Brain pericyte (primary cell): ENCODE measurements at regions not wholly inside any gene's neighbourhood (a gene's known extent, or its start where the extent isn't known, plus 50 kb on each side); places are given as distances from the start of the nearest gene placed in this dataset.

Source experiments
- DNase-seq: peaks from one replicate; pipeline ENCODE4 v3.0.0-alpha.2; 2012; ENCODE audit warnings: low read depth, low spot score

DNA sequence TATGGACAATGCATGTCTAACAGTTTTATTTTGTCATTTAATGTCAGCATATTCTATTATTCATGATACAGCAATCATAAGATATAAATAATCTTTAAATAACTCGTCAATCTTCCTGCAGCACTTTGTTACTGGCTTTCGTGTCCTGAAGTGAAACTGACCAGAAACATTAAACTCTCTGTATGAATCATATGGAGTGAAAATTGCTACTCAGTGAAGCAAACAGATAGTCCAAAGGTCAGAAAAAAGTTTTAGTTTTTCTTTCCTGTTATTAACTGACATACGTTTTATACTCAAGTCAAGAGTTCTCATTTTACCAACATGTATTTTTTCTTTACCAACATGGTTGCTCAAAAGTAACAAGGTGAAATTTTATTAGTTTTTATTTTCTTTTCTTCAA lies 106.8 kb upstream of the GALNT5 start:
- DNase-seq: no peak

DNA sequence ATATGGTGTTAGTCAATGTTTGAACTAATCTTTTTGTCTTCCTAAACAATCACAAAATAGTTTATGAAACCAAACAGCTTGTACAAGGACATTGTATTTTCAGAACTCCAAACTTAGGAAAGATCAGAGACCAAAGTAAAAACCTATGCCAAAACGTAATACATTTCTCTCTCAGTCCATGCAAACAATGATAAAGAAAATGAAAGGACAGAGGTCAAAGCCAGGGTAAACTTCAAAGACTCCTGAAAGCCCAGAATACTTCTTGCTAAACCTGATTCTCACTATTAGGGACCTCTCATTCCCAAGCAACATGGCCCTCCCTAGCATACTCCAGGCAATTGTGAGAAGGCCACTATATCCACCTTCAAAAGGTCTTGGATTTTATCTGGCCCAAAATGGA lies 105.1 kb upstream of the GALNT5 start:
- DNase-seq: no peak

GRCh38 chr2:157155992-157156391 lies 101.5 kb upstream of the GALNT5 start:
- DNase-seq: no peak

GRCh38 chr2:157158111-157158510 lies 99.4 kb upstream of the GALNT5 start:
- DNase-seq: no peak

DNA sequence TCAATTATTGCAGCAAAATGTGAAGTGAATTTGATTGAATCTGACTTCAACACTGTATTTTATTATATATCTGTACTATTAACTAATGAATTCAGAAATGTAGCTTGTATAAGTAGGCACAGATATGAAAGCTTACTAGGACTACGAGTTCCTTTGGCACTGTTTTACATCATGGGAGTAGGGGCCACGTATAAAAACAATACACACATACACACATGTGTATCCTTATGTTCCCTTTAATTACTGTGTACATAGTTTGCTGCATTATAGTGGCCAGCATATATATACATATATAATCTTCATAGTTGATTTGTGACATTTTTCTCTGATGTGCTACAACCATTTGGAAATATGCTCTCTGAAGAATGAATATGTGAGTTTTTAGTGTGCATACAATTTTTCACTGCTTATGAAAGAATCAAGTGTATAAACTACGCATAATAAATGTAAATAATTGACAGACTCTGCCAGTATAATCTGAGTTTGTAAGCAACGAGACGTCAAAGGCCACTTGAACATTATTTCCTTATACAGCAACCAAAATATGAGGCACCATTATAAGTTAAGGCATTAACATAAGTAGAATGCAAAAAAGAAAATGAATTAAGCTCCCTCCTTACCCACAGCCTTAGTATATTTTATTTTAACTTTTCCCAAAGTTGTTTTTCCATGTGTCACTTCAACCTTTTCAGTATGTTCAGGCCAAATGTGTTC lies 98.1 kb upstream of the GALNT5 start:
- no peak for DNase-seq

DNA sequence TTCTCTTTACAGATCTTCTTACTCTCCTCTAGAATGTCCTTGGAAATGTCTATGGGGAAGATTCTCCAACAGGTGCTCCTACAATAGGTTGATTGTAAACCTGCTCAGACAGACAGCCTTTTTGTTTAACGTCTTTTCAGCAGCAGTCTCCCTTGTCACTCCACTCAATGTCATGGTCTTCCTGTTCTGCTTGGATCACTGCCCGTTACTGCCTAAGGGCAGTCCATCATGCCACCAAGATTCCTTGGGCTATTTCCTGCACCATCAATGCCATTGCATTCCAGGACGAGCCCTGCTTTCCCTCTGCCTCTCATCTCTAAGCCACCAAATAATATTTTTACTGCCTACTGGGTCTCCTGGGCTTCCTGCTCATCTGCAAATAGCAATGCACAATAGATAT lies 97.4 kb upstream of the GALNT5 start:
- no peak for DNase-seq

DNA sequence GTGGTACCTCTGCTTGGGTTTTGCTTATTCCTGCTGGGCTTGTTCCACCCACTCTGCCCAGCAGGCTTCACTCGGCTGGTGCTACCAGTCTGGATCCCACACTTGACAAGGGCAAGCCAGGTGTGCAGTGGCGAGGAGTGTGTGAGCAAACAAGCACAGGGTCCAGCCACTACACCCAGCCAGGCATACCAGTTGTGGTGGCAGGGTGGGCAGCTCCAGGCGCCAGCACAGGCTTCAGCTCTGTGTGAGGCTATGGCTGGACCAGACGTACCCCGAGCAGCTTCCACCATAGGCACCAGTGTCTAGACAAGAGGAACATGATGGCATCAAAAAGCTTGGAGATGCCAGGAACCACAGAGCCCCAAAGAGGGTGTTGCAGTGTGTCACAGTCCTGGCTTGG lies 93.1 kb upstream of the GALNT5 start:
- no peak for DNase-seq

DNA sequence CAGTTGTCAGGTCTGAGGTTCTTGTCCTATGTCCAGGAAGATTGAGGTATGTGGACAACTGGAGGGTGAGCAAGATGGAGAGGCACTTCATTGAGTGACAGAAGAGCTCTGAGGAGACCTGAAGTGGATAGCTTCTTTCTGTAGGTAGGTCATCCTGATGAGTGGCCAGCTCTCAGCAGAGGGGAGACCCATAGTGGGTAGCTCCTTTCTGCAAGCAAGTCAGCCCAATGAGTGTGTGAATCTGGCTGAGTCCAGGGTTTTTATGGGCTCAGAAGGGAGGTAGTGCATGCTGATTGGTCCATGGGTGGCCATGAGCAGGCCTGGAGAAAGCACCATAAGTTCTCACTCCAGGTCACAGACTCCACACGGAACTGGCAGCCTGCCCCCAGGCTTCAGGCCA lies 92.6 kb upstream of the GALNT5 start:
- DNase-seq: no peak

GRCh38 chr2:157168501-157168900 lies 89.0 kb upstream of the GALNT5 start:
- no peak for DNase-seq

DNA sequence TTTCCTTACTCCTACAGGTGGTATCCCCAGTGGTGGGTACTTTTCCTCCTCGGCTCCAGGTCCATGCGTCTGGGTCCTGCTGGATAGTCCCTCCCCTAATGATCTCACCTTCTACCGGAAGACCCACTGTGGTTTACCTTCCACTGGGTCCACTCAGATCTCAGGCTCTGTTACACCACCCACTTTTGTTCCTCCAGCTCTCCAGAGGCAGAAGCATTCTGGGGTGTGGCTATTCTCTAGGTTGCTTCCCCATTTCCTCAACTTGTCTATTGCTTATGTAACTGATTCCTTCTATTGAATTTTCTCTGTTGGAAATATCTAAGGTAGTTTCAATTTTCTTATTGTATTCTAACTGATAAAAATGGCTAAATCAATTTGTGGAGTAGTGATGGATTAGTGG lies 87.6 kb upstream of the GALNT5 start:
- DNase-seq: no peak

GRCh38 chr2:157170299-157170698 lies 87.2 kb upstream of the GALNT5 start:
- DNase-seq: no peak

DNA sequence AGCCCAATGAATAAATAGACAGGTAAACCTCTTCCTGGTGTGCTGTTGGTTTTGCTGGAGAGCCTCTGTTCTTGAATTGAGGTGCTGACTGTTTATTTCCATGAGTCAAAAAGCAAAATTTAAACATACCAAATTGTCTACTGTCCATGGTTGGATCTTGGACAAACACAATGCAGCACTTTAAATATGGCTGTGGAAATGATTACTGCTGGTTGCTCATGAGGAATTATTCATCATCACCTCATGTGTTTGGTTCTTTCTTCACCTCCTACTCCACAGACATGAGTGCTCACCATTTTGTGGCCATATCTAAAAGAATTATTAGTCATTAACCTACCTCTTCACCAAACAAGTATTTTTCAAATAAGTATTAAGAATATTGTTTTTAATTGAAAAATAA lies 85.3 kb upstream of the GALNT5 start:
- DNase-seq: no peak

DNA sequence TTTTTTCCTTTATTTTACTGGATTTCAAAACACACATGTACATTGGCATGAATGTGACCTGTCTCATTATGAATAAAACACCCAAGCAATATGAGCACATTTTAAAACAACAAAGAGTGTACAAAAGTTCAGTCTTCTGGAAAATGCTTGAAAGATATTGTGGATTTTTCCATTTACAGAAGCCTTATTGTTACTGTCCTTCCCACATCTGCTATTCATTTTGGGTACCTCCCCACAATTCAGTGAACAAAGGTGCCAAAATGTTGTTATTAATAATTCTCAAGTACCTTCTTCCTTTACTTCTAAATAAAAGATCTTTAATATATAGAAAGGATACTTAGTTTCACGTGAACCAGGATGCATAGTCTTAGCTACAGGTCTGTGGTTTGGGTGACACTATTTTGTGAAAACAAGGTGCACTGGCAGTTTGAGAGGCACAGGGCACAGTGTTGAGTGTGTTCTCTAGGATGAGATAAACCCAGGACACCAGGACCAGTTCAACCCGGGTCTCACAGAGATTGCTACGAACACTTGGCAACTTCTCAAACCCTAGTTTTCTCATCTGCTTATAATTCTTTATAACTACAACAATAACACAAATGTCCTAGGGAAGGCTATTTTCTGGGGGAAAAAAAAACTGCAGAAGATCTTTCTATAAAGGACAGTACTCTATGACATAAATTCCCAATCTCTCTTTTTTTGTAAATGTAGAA lies 84.5 kb upstream of the GALNT5 start:
- no peak for DNase-seq

GRCh38 chr2:157173740-157174184 lies 83.7 kb upstream of the GALNT5 start:
- DNase-seq: peak; percentile 91

- DNase-seq: no peak
Observed at GRCh38 chr2:157174321-157174720, 83.2 kb upstream of the GALNT5 start.

DNA sequence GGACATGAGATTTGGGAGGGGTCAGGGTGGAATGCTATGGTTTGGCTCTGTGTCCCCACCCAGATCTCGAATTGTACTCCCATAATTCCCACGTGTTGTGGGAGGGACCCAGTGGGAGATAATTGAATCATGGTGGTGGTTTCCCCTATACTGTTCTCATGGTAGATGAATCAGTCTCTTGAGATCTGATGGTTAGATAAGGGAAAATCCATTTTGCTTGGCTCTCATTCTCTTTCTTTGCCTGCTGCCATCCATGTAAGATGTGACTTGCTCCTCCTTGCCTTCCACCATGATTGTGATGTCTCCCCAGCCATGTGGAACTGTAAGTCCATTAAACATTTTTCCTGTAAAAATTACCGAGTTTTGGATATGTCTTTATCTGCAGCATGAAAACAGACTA lies 80.9 kb upstream of the GALNT5 start:
- DNase-seq: no peak

DNA sequence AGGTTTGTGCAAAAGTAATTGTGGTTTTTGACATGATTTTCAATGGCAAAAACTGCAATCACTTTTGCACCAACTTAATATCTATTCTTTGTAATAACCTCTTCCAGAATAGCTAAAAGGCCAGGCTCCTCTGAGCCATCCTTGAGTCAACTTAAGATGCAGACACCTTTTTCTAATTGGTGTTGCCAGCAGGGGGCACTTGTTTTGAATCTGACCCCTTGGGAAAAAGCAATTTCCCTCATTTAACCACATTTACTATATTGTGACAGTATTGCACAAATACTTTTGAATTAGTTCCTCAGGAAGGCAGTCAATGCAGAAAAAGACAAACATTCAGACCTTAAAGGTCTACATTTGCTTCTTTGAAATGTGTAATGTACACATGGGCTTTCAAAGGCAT lies 78.6 kb upstream of the GALNT5 start:
- no peak for DNase-seq

DNA sequence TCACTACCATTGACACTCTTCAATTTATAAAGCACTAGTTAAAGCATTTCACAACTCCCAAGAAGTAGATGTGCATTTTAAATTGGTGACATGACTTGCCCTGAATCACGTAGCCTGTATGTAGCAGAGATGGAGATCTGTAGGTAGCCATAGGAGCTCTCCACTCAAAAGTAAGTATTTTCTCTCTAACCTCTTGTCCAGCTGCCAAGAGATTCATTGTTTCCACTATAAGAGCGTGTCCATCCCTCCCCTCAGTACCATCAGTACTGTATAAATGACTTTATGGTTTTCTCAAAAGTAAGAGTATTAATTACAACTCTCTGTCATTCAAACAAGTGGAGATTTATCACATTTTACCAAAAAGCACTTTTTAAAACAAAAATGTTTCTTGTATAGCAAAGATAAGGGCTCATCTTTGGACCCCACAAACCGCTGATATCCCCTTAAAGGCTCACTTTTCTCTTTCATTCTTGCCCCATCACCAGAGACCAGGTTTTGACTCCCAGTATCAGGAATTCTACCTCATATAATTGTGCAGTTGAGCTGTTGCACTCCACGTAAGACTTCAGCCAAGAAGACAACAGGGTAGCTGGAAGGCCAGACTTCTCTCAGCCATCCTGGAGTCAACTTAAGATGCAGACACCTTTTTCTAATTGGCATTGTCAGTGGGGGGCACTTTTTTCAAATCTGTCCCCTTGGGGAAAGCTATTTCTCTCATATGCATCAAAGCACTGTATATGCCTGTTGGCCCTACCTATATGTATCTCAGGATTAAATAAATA lies 78.0 kb upstream of the GALNT5 start:
- no peak for DNase-seq

GRCh38 chr2:157180359-157180758 lies 77.1 kb upstream of the GALNT5 start:
- no peak for DNase-seq

GRCh38 chr2:157181234-157181633 lies 76.3 kb upstream of the GALNT5 start:
- no peak for DNase-seq

- no peak for DNase-seq
Observed at GRCh38 chr2:157182204-157182709, 75.2 kb upstream of the GALNT5 start.

- DNase-seq: peak; percentile 68
Observed at GRCh38 chr2:157182834-157183396, 74.6 kb upstream of the GALNT5 start.
